Loucy (cell line): ENCODE measurements at regions not wholly inside any gene's neighbourhood (a gene's known extent, or its start where the extent isn't known, plus 50 kb on each side); places are given as distances from the start of the nearest gene placed in this dataset.

ENCODE experiments used
- H2AFZ ChIP-seq: fragments of 200-600 bp; sonication (generic); 2 replicates; pipeline ENCODE4 v1.6.0; 2016; ENCODE audit warnings: antibody characterized with exemption, mild to moderate bottlenecking, low read length, moderate library complexity
- H3F3A ChIP-seq: fragments of 200-600 bp; 2 replicates; pipeline ENCODE4 v1.6.0; 2016; ENCODE audit warnings: antibody characterized with exemption, low read depth, mild to moderate bottlenecking
- H3K27me3 ChIP-seq: fragments of 200-600 bp; sonication (generic); 2 replicates; pipeline ENCODE4 v1.6.1; 2014; ENCODE audit warnings: low read length, mild to moderate bottlenecking; ENCODE audit not compliant: insufficient read depth, poor library complexity, severe bottlenecking
- H3K36me3 ChIP-seq: fragments of 200-600 bp; sonication (generic); 2 replicates; pipeline ENCODE4 v1.6.1; 2016; ENCODE audit warnings: low read length; ENCODE audit not compliant: insufficient read depth
- H3K4me1 ChIP-seq: fragments of 200-600 bp; sonication (generic); 2 replicates; pipeline ENCODE4 v1.5.1; 2014; ENCODE audit warnings: low read length, mild to moderate bottlenecking; ENCODE audit not compliant: insufficient read depth, poor library complexity, severe bottlenecking
- H3K4me2 ChIP-seq: fragments of 200-600 bp; sonication (generic); 2 replicates; pipeline ENCODE4 v1.6.0; 2014; ENCODE audit warnings: antibody characterized with exemption, low read length, low read depth, mild to moderate bottlenecking; ENCODE audit not compliant: poor library complexity, severe bottlenecking
- H3K4me3 ChIP-seq: fragments of 200-600 bp; sonication (generic); 2 replicates; pipeline ENCODE4 v1.5.1; 2014; ENCODE audit warnings: low read length, mild to moderate bottlenecking, mixed read lengths; ENCODE audit not compliant: poor library complexity, severe bottlenecking
- H3K79me2 ChIP-seq: fragments of 200-600 bp; sonication (generic); 2 replicates; pipeline ENCODE4 v1.6.1; 2014; ENCODE audit warnings: low read length; ENCODE audit not compliant: insufficient read depth
- H3K9ac ChIP-seq: fragments of 200-600 bp; sonication (generic); 2 replicates; pipeline ENCODE4 v1.6.0; 2014; ENCODE audit warnings: mild to moderate bottlenecking, low read depth, low read length, moderate library complexity; ENCODE audit not compliant: poor library complexity, severe bottlenecking
- H3K9me2 ChIP-seq: fragments of 200-600 bp; sonication (generic); replicated peaks from 2 replicates; pipeline ENCODE4 v1.6.1; 2016; ENCODE audit warnings: low read depth, low read length, mixed read lengths
- H3K9me3 ChIP-seq: fragments of 200-600 bp; sonication (generic); 2 replicates; pipeline ENCODE4 v1.6.1; 2014; ENCODE audit warnings: mild to moderate bottlenecking, antibody characterized with exemption, low read length, low read depth; ENCODE audit not compliant: insufficient read depth
- H4K20me1 ChIP-seq: fragments of 200-600 bp; sonication (generic); 2 replicates; pipeline ENCODE4 v1.6.0; 2014; ENCODE audit warnings: antibody characterized with exemption, low read length, mild to moderate bottlenecking; ENCODE audit not compliant: insufficient read depth, poor library complexity, severe bottlenecking
- CTCF ChIP-seq: fragments of 200-600 bp; sonication (generic); conservative IDR thresholded peaks from 2 replicates; pipeline ENCODE4 v1.5.1; 2014; ENCODE audit warnings: mild to moderate bottlenecking, antibody characterized with exemption, low read length
- EZH2phosphoT487 ChIP-seq: fragments of 200-600 bp; IDR thresholded peaks from 2 replicates; pipeline ENCODE4 v1.6.1; 2018; ENCODE audit warnings: antibody characterized with exemption, mild to moderate bottlenecking, moderate library complexity, borderline replicate concordance

GRCh38 chr2:66926594-66927112 lies 470.5 kb upstream of the ETAA1 start:
- Histone ChIP-seq H3K4me3 (no peak overlapping the region), H3K9ac (no peak overlapping the region), H3F3A (no peaks in the 10 kb centered on the region), H3K36me3 (no peaks in the 10 kb centered on the region), H2AFZ (no peak overlapping the region), H3K4me2 (no peak overlapping the region), H3K4me1 (no peaks in the 10 kb centered on the region), H4K20me1 (no peaks in the 10 kb centered on the region), H3K27me3 (no peaks in the 10 kb centered on the region), H3K9me3 (no peaks in the 10 kb centered on the region), H3K79me2 (no peaks in the 10 kb centered on the region), H3K9me2 (no peaks in the 10 kb centered on the region)
- no peak for TF ChIP-seq EZH2phosphoT487
- TF ChIP-seq CTCF, result no peak

- H2AFZ ChIP-seq, result no peak overlapping the region
- no peak overlapping the region for H3K4me3 ChIP-seq
- no peaks in the 10 kb centered on the region for H3K9me3 ChIP-seq
- H3K4me1 ChIP-seq, result no peaks in the 10 kb centered on the region
- H3K27me3 ChIP-seq, result no peaks in the 10 kb centered on the region
- no peak for TF ChIP-seq EZH2phosphoT487
- no peaks in the 10 kb centered on the region for H3K36me3 ChIP-seq
- H4K20me1 ChIP-seq, result no peaks in the 10 kb centered on the region
- no peaks in the 10 kb centered on the region for H3K9me2 ChIP-seq
- no peak overlapping the region for H3K4me2 ChIP-seq
- H3K79me2 ChIP-seq, result no peaks in the 10 kb centered on the region
- no peaks in the 10 kb centered on the region for H3F3A ChIP-seq
- H3K9ac ChIP-seq, result no peak overlapping the region
Observed at GRCh38 chr2:66929632-66930338, 467.3 kb upstream of the ETAA1 start.

GRCh38 chr2:66930339-66931220 lies 466.6 kb upstream of the ETAA1 start:
- Histone ChIP-seq H3K9me3 (no peaks in the 10 kb centered on the region), H3K4me1 (no peaks in the 10 kb centered on the region), H4K20me1 (no peaks in the 10 kb centered on the region)

GRCh38 chr2:66938471-66938967 lies 458.6 kb upstream of the ETAA1 start:
- Histone ChIP-seq H3F3A (no peaks in the 10 kb centered on the region), H3K4me1 (no peaks in the 10 kb centered on the region), H2AFZ (no peak overlapping the region), H3K27me3 (no peaks in the 10 kb centered on the region), H3K9ac (no peak overlapping the region), H3K9me3 (no peaks in the 10 kb centered on the region), H3K79me2 (no peaks in the 10 kb centered on the region), H3K9me2 (no peaks in the 10 kb centered on the region), H3K4me3 (no peak overlapping the region), H3K4me2 (no peak overlapping the region), H3K36me3 (no peaks in the 10 kb centered on the region), H4K20me1 (no peaks in the 10 kb centered on the region)
- TF ChIP-seq CTCF, result no peak
- no peak for TF ChIP-seq EZH2phosphoT487

More at GRCh38 chr2:66930339-66931220, 466.6 kb upstream of the ETAA1 start:
- Histone ChIP-seq H3K9ac (no peak overlapping the region), H2AFZ (no peak overlapping the region), H3F3A (no peaks in the 10 kb centered on the region), H3K9me2 (no peaks in the 10 kb centered on the region), H3K79me2 (no peaks in the 10 kb centered on the region), H3K27me3 (no peaks in the 10 kb centered on the region), H3K4me2 (no peak overlapping the region), H3K4me3 (no peak overlapping the region), H3K36me3 (no peaks in the 10 kb centered on the region)
- TF ChIP-seq EZH2phosphoT487, result no peak
